ENCODE measurements at regions not wholly inside any gene's neighbourhood (a gene's known extent, or its start where the extent isn't known, plus 50 kb on each side); places are given as distances from the start of the nearest gene placed in this dataset.

DNA sequence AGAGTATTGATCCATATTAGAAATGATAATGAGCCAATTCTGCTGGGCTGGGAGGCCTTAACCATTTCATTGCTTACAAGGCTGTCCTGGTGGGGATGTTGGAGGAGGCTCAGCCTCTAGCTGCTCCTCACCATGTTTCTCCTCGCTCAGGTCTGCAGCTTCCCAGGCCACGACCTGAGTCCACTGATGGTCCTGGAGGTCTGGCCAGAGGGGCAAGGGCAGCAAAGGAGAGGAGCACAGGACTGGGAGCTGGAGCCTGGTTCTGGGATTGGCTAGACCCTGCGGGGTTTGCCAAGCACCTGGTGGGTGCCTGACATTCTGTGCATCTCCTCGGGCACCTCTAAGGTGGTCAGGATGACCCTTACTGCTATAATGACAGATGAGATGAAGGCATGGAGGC is 92.6 kb downstream of the KIF26A start:
- TF ChIP-seq CBX8 (IDR thresholded peaks at IDR 0.05; ENCODE audit: borderline replicate concordance, extremely low read depth, low read depth, low read length, poor library complexity, severe bottlenecking) = no peak
- TF ChIP-seq, protein P1, sequence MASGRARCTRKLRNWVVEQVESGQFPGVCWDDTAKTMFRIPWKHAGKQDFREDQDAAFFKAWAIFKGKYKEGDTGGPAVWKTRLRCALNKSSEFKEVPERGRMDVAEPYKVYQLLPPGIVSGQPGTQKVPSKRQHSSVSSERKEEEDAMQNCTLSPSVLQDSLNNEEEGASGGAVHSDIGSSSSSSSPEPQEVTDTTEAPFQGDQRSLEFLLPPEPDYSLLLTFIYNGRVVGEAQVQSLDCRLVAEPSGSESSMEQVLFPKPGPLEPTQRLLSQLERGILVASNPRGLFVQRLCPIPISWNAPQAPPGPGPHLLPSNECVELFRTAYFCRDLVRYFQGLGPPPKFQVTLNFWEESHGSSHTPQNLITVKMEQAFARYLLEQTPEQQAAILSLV (tag; IDR thresholded peaks at IDR 0.05) = no peak
- TF ChIP-seq CEBPG (CRISPR knock-in tag; IDR thresholded peaks at IDR 0.05) = no peak
- no peak for TF ChIP-seq CEBPG (tag; conservative IDR thresholded peaks at IDR 0.05 in 1 of 2, IDR thresholded peaks at IDR 0.05 in 1 of 2)
- TF ChIP-seq, protein P2, sequence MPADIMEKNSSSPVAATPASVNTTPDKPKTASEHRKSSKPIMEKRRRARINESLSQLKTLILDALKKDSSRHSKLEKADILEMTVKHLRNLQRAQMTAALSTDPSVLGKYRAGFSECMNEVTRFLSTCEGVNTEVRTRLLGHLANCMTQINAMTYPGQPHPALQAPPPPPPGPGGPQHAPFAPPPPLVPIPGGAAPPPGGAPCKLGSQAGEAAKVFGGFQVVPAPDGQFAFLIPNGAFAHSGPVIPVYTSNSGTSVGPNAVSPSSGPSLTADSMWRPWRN (IDR thresholded peaks at IDR 0.05; ENCODE audit: low read depth) = no peak
- TF ChIP-seq ZNF408 (CRISPR knock-in tag; IDR thresholded peaks at IDR 0.05; ENCODE audit: low read depth) = no peak
- TF ChIP-seq EP400 (IDR thresholded peaks at IDR 0.05) = no peak
- H3K9me1 ChIP-seq (ENCODE audit: control insufficient read depth, insufficient read depth, low read length) = no peaks in the 10 kb centered on the region
- ChIA-PET CTCF (ENCODE audit: low intra/inter-chr PET ratio) (no interaction called here), POLR2A (no interaction called here)
- H2AFZ ChIP-seq (ENCODE audit: low read depth, low read length) = no peak overlapping the region
- no peaks in the 10 kb centered on the region for H3K4me1 ChIP-seq (replicated peaks in 1 of 2; ENCODE audit: control insufficient read depth in 2 of 2, insufficient read depth in 2 of 2, low read length in 2 of 2)
- in situ Hi-C loops (cut with MboI) (no loop called here), intact Hi-C loops (cut with micrococcal nuclease) (no loop called here)
- H3K79me2 ChIP-seq (ENCODE audit: control insufficient read depth, insufficient read depth, low read length) = no peaks in the 10 kb centered on the region
- FAIRE-seq (no peak), DNase-seq (ENCODE audit: extremely low read depth in 1 of 4, low spot score in 3 of 4) (no peak), ATAC-seq (no peak)
- WGBS (ENCODE audit: insufficient coverage, low coverage, missing lambda C conversion rate) = 0% methylated on average over 2 of the region's 4 CpGs
- no peaks in the 10 kb centered on the region for H3K36me3 ChIP-seq (ENCODE audit: control insufficient read depth, insufficient read depth, low read length)
- no peaks in the 10 kb centered on the region for H4K20me1 ChIP-seq (replicated peaks; ENCODE audit: control insufficient read depth, insufficient read depth, low read length)
- H3K4me2 ChIP-seq (ENCODE audit: insufficient read depth, low read length) = no peak overlapping the region
- no peak overlapping the region for H3K27ac ChIP-seq (ENCODE audit: extremely low read depth, low read depth, low read length)
- no peak overlapping the region for H3K4me3 ChIP-seq
- no peaks in the 10 kb centered on the region for H3K9me3 ChIP-seq (replicated peaks; ENCODE audit: control insufficient read depth, insufficient read depth, low read depth, low read length)
- no peaks in the 10 kb centered on the region for H3K27me3 ChIP-seq (ENCODE audit: control insufficient read depth in 2 of 2, insufficient read depth in 2 of 2, low read length in 2 of 2)
- no peak overlapping the region for H3K9ac ChIP-seq (ENCODE audit: insufficient read depth in 1 of 2, low read depth in 2 of 2, low read length in 2 of 2)
- no TSS peak for BruUV-seq (replicated peaks)

All from K562 (cell line).